ENCODE measurements at regions not wholly inside any gene's neighbourhood (a gene's known extent, or its start where the extent isn't known, plus 50 kb on each side); places are given as distances from the start of the nearest gene placed in this dataset.

- TF ChIP-seq CTCF (conservative IDR thresholded peaks at IDR 0.05; ENCODE audit: low read depth, low read length): no peak
- no peak overlapping the region for H3K4me3 ChIP-seq (ENCODE audit: low read length)
- DNase-seq (ENCODE audit: low read depth): peak; percentile 67
Observed at GRCh38 chr7:17535776-17536175, 237.3 kb downstream of the AHR start.

GRCh38 chr7:17544401-17544800 is 245.9 kb downstream of the AHR start:
- no peak for DNase-seq (ENCODE audit: low read depth)

GRCh38 chr7:17545348-17545747 is 246.9 kb downstream of the AHR start:
- no peak for TF ChIP-seq CTCF (conservative IDR thresholded peaks at IDR 0.05; ENCODE audit: low read depth, low read length)
- DNase-seq (ENCODE audit: low read depth): no peak
- no peak overlapping the region for H3K4me3 ChIP-seq (ENCODE audit: low read length)

More at GRCh38 chr7:17544401-17544800, 245.9 kb downstream of the AHR start:
- H3K4me3 ChIP-seq (ENCODE audit: low read length): no peak overlapping the region
- TF ChIP-seq CTCF (conservative IDR thresholded peaks at IDR 0.05; ENCODE audit: low read depth, low read length): no peak

GRCh38 chr7:17546189-17546588 is 247.7 kb downstream of the AHR start:
- no peak overlapping the region for H3K4me3 ChIP-seq (ENCODE audit: low read length)
- no peak for DNase-seq (ENCODE audit: low read depth)
- TF ChIP-seq CTCF (conservative IDR thresholded peaks at IDR 0.05; ENCODE audit: low read depth, low read length): no peak

- no peak overlapping the region for H3K4me3 ChIP-seq (ENCODE audit: low read length)
- no peak for DNase-seq (ENCODE audit: low read depth)
- no peak for TF ChIP-seq CTCF (conservative IDR thresholded peaks at IDR 0.05; ENCODE audit: low read depth, low read length)
Observed at GRCh38 chr7:17546592-17546991, 248.1 kb downstream of the AHR start.

- no peak for DNase-seq (ENCODE audit: low read depth)
- no peak for TF ChIP-seq CTCF (conservative IDR thresholded peaks at IDR 0.05; ENCODE audit: low read depth, low read length)
- no peak overlapping the region for H3K4me3 ChIP-seq (ENCODE audit: low read length)
Observed at GRCh38 chr7:17548014-17548653, 249.7 kb downstream of the AHR start.

GRCh38 chr7:17549406-17549805 is 251.0 kb downstream of the AHR start:
- no peak overlapping the region for H3K4me3 ChIP-seq (ENCODE audit: low read length)
- no peak for TF ChIP-seq CTCF (conservative IDR thresholded peaks at IDR 0.05; ENCODE audit: low read depth, low read length)
- DNase-seq (ENCODE audit: low read depth): no peak

Data from retinal pigment epithelial cell (primary cell).